ENCODE measurements at regions not wholly inside any gene's neighbourhood (a gene's known extent, or its start where the extent isn't known, plus 50 kb on each side); places are given as distances from the start of the nearest gene placed in this dataset.
"Not testable (repeated sequence)": the region's sequence is repeated elsewhere in the genome, so short reads cannot be mapped to it uniquely, and the experiment has no call there.

DNA sequence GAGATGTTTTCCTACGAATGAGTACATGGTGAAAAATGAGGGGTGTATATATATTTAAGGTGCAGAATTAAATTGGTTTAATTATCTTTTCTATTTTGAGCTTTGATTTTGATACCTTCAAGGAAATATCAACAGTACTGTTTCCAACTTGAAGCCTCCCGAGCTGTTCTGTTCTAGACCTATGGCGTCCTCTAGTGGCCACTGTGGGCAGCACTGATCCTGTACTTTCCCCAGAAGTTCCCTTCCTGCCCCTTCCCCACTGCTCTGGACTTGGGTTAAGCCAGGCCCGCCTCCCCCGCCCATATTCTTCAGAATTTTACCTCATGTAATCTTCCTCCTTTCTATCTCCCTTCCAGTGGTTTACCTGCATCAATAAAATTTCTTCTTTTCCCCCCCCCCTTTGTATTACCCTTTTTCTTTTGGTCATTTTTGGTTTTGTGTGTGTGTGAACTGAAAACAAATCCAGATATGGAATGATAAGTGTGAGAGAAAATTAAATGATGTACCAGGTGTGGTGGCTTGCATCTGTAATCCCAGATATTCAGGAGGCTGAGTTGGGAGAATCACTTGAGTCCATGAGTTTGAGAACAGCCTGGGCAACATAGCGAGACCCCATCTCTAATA, 1643.5 kb downstream of the TP53TG3F start:
- DNase-seq: no peak

DNA sequence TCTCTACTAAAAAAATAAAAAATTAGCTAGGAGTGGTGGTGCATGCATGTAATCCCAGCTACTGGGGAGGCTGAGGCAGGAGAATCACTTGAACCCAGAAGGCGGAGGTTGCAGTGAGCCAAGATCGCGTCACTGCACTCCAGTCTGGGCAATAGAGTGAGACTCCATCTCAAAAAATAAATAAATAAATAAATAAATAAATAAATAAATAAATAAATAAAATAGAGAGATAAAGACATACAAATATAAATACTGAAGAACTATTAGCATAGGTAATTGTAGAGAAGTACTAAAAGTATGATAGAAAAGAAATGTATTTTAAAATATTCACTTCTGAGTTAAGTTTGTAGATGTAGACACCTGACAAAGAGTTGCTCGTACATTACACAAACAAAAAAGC, 1652.4 kb downstream of the TP53TG3F start:
- DNase-seq: not testable (repeated sequence)

DNA sequence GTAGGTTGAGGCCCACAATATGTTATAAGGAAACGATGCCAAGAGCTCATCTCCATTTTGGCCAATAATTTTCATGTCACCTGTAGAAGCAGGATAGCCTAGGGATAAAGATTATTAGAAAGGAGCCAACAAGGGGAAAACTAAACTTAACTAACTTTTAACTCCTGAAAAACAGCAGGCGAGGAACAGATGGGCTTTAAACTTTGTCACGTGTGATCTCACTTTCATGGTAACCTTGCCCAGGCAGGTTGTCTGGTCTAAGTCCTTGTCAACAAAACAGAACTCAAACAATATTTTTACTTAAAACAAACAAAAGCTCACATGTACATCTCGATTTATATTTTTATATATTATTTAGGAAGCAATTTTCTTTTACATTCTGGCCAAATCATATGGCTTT, 1672.0 kb downstream of the TP53TG3F start:
- no peak for DNase-seq

DNA sequence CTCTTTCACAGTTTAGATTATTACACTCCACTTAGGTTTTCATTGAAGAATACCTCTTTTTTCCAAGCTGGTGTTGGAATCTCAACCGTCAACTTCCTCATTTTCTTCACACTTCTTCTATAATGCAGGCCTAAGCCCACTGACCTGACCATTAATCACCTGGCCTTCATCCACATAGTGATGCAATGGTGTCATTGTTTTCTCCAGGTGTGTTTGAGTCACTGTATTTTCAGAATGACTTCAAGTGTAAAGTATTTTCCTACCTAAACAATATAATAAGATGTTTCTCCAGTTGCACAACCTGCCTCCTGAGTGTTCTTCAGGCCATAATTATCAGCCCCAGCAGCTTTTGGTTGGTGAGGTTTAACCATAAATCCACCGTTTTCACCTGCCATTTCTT, 1675.1 kb downstream of the TP53TG3F start:
- no peak for DNase-seq

DNA sequence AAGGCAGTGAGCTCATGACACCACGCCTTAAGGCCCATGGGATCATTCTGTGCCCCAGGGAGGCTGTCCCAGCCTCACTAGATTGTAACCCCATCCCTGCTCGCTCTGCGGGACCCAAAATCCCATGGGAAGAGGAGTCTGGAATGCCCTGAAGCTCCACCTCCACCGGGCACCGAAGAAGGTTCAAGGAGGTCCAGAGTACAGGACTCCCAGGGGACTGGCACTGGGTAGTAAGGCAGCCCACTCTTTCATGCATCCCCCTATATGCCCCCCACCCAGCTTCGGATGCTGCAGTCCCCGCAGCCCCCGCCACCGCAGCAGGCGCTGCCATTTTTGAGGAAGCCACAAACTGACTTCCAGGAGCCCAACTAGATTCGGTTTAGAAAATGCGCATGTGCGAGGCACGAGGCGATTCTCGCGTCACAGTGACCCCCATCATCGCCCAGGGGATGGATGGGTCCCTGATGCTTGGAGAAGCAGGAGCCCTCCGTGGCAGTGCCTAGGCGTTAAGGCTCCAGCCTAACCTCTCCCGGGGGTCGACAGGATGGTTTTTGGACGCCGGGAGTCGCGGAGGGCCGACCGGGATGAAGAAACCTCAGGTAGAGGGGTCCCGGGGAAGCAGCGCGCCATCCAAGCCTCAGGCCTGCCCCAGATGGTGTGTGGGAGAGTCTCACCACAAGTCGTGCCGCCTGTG, 1681.0 kb downstream of the TP53TG3F start:
- no peak for DNase-seq

DNA sequence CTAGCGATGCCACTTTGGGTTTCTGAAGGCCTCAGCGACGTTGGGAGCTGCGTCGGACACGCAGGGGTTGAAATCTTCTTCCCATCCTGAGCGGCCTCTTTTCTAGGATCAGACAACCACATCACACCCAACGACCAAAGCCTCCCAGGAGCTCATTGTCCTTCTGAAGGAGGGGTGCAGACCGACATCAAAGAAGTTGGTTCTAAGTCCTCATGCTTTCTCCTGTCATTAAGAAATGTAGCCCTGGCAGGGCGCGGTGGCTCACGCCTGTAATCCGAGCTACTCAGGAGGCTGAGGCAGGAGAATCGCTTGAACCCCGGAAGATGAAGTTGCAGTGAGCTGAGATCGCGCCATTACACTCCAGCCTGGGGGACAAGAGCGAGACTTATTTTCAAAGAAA, 1681.9 kb downstream of the TP53TG3F start:
- DNase-seq: no peak

DNA sequence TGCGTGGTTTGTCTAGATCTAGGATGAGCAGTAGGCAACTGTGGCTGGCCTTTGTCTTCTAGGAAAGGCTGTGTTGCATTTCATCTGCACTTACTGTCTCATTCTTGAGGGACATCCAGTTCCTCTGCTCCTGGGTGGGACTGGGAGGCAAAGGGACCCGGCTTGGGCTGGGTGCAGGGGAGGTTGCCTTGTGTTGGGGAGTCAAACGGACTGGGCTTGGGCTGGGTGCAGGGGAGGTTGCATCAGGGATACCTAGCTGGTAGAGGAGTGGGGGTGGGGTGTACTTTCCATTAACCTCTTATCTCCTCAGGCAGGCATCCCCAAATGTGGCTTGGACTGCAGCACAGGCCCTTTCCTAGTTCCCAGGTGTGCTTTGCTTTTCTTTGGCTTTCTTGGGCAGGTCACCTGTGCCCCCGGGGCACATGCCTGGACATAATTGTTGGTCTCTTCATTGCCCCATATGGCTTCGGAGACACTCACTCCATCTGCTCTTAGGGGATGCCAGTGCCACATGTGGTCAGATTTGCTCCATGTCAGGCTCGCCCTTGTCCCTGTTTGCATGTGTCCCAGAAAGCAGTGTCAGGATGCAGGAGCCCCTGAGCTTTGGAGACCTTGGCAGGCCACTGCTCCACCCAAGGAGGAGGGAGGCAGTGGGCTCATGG, 1682.9 kb downstream of the TP53TG3F start:
- DNase-seq: no peak

DNA sequence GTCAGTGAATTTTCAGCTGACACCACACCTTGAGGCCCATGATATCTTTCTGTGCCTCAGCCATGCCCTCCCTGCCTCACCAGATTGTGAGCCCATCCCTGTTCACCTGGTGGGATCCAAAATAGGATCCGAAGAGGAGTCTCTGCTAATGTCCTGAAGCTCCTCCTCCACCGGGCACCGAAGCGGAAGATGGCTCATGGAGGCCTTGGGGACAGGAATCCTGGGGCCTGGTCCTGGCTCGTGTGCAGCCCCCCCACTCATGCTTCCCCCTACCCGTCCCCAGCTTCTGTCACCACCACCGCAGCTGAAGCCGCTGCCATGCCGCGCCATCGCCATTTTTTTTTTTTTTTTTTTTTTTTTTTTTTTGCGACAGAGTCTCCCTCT, 1683.4 kb downstream of the TP53TG3F start:
- DNase-seq: no peak

DNA sequence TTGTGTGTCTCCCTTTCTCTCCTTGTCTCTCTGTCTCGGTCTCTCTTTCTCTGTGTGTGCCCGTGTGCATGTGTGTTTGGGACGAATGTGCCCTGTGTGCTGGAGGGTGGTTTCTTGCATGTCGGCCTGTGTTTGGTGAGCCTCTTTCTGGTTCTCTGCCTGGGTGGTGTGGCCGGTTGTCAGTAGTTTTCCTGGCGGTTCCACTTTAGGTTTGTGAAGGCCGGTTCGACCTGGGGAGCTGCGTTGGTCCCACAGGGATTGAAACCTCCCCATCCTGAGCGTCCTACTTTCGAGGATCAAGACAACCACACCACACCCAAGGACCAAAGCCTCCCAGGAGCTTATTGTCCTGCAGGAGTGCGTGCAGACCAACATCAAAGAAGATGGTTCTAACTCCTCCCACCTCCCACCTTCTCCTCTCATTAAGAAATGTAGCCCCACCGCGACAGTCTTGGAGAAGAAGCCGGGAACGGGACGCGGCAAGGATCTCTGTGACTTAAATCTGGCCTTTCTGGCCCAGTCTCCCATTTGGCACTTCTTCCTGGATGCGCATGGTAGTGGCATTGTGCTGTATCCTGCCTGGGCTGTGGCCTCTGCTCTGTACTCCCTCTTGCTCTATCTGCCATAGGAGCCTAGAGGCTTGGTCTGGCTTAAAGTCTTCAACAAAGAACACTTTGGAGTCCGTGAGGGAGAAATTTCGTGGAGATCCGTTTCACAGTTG, 1685.0 kb downstream of the TP53TG3F start:
- no peak for DNase-seq

DNA sequence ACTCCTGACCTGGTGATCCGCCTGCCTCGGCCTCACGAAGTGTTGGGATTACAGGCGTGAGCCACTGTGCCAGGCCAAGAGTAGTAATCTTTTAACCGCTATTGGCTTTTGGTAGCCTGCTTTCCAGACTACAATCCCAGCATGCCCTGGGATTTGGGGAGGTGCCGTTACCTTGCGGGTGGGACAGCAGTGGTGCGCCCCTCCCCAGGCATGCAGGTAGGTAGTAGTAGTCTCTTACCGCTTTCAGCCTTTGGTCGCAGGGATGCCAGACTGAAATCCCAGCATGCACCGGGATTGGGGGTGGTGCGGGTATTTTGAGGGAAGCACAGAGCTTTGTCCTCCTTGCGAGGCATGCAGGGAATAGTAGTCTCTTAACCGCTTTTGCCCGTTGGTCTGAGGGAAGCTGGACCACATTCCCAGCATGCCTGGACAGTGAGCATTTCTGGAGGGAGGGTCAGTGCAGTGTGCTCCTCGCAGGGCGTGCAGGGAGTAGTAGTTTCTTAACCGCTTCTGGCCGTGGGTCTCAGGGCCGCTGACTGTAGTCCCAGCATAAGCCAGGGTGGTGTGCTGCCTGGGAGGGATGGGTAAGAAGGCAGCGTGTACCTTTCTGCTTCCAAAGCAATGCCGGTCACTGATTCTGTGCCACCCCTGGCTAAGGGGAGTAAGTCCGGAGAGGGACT, 1686.8 kb downstream of the TP53TG3F start:
- no peak for DNase-seq

DNA sequence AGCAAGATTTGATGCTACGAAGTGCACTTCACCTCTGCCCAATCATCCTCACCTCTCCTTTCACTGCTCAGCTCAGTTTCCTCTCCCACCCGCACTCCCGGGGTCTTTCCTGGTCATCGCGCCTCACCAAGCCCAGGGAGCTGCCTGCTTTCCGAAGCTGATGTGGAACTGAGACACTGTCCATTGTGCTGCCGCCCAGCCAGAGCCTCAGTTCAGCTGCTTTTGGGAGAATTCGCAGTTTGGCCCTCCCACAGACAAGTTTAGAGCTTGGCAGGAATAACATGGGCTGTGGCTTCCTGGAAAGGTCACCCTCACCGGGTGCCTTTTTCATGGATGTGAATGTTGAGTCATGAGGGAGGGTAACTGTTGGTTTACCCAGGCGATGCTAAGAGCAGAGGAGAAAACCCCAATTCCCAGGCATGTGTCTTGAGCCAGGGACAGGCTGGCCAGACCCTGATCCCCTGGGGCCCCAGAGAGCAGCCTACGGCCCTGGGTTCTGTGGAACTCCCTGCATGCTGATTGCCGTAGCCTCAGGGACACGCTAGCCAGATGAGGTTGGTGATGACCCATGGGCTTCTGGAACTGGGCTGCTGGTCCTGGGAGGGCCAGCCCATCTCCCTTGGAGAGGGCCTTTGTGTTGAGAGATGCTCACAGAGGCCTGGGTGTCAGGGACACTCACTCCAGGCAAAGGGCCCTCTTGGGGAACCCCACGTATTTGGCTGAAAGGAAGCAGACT, 1687.5 kb downstream of the TP53TG3F start:
- no peak for DNase-seq

DNA sequence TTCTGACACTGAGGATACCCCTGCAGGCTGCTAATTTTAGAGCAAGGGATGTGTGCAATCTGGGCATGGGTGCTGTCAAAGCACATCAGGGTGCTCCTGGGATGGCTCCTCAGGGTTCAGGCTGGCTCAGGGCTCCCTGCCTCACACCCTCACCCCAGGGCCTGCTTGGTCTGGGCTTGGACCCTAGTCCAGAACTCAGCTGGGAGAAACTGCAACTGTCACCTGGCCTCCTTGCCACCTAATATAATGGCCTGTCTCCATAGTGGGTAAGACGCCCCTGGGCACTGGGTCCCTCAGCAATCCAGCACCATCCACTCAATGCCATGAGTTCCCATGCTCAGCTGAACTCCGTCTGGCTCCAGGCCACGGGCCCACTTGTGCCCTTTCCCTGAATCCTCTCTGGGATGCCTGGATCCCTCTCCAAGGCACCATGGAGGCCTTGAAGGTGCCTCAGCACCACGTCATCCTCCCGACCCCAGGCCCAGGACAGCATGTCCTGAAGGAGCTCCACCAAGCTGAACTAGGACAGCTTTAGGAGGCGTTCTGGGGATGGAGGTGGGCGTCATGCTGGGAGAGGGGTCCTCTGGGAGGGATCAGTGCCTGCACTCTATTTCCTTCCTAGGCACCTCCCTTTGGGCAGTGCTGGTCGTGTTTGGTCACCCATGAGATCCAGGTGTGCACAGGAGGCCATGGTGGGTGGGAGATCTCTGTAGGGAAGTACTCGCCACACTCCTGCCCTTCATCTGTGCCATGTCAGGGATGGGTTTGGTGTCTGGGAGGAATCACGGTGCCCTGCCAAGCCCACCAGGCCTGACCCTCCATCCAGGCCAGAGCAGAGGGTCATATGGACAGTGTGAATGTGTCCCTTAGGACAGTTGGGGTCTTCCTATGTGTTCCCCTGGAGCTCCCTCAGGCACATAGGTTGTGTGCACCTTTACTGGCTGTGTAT, 1688.4 kb downstream of the TP53TG3F start:
- DNase-seq: no peak

DNA sequence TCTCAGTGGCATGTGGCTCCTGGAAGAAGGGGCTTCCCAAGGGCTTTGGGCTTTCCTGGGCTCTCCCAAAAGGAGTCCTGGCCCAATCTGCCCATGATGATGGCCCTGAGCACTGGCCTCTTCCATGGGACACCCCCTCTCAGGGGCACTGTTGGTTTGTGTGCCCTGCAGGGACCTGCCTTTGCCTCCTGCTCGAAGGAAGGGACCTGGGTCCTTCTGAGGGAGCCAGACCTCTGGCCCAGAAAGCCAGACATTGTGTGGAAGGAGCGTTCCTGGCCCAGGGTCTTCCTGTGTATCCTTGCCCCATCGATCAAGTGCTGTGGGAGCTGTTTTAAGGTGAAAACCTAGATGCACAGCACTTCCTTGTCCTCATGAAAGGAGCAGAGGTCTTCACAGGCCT, 1689.3 kb downstream of the TP53TG3F start:
- no peak for DNase-seq

DNA sequence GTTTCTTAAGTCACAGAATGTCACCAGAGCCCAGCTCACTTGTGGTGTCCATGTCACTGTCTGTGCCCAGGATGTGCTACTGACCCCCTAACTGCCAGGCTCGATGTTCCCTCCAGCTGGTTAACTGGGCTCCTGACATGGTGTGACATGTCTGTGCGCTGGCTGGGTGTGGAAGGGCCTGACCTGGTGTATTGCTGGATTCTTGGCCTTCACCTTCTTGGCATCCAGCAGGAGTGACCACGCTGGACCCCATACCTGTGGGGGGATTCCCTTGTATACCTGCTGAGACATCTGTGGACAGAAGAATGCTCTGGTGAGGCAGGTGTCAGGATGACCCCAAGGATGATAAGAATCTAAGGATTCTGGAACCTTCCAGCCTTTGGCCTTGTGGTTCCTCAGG, 1690.1 kb downstream of the TP53TG3F start:
- DNase-seq: no peak

DNA sequence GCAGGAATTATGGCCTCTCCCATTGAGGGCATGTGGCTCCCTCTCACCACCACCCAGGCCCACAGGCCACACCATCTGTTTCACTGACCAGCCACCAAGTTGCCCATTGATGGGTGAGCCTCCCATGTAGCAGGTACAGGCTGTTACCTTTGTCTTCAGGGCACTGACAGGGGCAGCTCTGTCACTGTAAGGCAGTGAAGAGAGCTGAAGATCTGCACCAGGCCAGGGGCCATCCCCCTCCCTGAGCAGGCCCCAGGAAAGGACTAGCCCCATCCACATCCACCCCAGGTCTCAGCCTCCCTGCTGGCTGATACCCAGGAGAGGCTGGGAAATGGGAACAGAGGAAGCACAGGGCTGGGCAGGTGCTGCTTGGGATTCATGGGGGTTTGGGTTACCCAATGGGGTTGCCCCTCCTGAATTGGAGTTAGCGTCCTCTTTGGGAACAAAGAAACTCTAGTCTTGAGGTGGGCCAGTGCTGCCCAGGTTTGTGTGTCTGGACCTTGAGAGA, 1691.4 kb downstream of the TP53TG3F start:
- DNase-seq: no peak

DNA sequence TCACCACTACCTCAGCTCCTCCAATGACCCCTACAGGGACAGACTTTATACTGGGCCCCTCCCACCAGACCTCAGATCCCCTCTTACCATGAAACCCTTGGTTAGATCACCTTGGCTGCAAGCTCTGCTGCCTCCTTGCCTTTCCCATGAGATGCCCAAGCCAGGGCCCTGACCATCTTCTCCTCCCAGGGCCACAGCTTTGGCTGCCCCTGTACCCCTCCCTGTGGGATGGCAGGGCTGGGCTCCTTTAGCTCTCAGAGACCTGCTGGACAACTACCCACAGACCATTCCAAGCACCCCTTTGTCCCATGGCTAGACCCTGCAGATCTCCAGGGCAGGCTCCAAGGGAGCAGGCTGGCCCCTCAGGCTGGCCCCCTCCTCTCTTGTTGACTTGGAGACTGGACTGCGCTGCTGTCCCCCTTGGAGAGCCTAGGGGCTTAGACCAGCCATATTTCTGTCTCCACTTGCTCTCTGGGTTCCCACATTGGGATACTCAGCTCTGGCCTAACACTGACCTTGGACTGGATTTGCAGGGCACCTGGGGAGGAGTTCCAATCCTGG, 1692.7 kb downstream of the TP53TG3F start:
- no peak for DNase-seq

DNA sequence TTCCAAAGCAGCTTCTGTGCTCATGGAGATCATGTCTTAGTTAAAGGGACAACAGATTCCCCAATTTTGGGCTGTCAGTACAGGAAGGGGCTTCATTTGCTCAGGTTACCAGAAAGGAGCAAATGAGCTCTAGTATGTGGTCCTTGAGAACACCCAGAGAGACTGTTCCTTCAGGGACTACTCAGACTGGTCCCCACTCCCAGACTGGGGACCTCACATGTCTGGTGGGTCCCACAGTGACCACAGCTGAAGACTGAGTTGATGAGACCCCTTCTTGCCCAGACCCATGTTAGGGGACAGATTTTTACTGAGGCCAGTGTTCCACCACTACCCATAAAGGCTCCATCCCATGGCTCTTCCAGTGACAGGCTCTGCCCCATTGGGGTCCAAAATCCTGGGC, 1695.2 kb downstream of the TP53TG3F start:
- no peak for DNase-seq

DNA sequence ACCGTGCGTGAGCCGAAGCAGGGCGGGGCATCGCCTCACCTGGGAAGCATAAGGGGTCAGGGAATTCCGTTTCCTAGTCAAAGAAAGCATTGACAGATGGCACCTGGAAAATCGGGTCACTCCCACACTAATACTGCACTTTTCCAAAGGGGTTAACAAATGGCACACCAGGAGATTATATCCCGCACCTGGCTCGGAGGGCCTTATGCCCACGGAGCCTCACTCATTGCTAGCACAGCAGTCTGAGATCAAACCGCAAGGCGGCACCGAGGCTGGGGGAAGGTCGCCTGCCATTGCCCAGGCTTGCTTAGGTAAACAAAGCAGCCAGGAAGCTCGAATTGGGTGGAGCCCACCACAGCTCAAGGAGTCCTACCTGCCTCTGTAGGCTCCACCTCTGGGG, 1698.1 kb downstream of the TP53TG3F start:
- DNase-seq: not testable (repeated sequence)

DNA sequence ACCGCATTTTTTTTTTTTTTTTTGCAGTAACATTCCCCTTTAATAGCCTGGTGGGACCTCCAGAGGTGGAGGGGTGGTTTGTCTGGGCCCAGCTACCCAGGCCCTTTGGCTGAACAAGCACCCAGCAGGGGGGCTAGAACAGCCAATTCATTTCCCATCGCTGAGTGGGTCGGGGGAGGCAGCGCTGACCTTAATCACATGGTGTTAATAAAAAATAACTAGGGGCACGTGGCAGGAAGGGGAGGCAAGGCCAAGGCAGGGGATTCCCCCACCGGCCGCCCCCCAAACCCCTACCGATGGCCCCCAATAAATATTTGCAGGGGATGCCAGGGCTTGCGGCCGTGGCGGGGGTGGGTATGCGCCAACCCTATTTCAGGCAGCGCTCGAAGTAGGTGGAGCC, 1709.9 kb downstream of the TP53TG3F start:
- not testable (repeated sequence) for DNase-seq
